ENCODE measurements at regions not wholly inside any gene's neighbourhood (a gene's known extent, or its start where the extent isn't known, plus 50 kb on each side); places are given as distances from the start of the nearest gene placed in this dataset.

DNA sequence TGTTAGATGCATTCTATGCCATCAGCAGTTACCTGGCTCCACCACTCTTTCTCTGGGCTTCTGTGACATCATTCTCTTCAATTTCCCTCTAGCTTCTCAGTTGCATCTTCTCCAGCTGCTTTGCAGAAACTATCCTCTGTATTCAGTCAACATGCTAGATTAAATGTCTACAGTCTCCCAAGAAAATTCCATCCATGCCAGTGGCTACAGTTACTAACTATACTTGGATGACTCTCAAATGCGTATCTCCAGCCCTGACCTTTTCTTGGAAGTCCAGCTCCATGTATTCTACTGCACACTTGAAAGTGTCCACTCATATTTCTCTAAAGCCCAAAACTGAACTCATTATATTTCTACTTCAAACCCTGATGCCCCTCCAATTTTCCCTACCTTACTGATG lies 232.3 kb upstream of the TENM3 start:
- DNase-seq (ENCODE audit: low spot score) = no peak

DNA sequence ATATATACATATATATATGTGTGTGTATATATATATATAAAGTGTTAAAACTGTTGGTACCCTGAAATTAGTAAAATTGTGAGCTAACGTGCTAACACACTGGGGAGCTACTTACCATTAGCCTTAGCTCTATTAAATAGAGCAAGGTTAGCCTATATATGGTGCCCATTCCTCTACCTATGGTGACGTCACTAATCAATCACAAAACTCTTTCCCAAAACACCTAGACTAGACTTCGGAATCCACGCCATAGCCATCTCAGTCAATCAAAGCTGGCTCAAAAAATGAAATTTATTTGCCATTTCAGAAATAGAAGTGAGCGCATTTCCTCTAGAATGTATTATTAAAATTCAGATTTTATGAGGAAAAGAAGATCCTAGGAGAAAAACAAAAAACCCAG lies 229.0 kb upstream of the TENM3 start:
- DNase-seq (ENCODE audit: low spot score) = no peak

DNA sequence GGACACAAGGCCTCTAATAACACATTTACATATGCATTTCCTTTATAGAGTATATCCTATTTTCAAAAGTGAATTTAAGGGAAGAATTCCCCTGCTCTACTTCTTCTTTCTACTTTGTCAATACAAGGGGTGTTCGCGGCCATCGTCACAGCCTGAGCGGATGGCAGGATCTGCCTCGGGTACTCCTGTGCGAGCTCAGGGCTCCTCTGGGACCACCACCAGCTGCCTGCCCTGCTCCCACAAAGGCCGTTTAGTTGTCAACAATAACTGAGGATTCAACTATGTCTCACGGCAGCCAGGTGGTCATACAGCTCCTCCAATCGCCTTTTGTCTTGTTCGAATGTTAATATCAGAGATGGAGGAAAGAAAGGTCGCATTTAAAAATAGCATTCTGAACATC lies 228.2 kb upstream of the TENM3 start:
- DNase-seq (ENCODE audit: low spot score) = no peak

DNA sequence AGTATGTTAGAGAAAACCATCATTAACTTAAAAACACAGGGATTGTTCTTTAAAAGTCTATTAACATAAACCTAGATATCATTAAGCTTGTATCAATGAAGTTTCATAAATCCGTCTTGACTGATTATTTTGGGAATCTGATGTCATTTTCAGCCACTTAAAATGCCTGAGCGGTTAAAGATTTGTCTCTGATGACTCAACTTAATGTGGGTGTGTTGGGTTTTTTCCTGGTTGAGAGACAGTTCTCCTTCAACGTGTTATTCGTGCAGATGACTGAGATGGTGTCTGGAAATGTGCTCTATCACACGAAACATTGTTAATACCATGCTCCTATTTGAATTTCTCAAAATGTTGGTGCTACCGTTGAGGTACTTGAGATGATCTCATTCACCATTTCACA lies 227.3 kb upstream of the TENM3 start:
- no peak for DNase-seq (ENCODE audit: low spot score)

DNA sequence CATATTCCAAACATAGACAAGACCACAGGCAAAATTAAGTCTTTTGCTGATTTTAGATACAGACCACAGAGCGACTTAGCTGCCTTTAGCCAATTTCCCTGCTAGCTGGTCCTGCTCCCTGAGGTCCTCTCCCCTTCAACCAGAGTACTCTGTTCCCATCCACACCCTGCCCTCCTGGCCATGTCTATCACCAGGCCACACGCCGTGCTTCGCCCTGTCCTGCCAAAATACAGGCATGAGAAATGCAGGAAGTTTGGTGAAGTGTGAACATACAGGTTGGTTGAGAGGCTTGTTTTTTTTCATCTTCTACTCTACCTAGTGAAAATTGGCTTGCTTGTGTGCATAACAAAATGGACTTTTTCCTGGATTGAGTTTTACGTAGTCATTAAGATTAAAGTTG lies 226.2 kb upstream of the TENM3 start:
- no peak for DNase-seq (ENCODE audit: low spot score)

DNA sequence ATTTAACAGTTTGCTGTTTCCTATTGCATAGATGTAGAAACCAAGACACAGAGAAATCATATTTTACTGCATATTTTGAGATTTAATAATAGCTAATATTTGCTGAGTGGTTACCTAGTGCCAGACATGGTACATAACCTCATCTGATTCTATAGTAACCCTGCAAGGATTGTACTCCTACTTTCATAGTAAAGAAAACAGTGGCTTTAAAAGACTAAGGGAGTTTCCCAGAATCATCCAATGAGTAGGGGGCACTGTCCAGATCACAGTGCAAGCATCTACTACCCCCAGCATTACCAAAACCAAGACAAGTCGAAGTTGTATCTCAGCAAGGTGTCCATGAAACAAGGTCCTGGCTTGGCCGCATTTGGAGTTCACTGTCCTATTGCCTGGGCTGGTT lies 224.5 kb upstream of the TENM3 start:
- no peak for DNase-seq (ENCODE audit: low spot score)

DNA sequence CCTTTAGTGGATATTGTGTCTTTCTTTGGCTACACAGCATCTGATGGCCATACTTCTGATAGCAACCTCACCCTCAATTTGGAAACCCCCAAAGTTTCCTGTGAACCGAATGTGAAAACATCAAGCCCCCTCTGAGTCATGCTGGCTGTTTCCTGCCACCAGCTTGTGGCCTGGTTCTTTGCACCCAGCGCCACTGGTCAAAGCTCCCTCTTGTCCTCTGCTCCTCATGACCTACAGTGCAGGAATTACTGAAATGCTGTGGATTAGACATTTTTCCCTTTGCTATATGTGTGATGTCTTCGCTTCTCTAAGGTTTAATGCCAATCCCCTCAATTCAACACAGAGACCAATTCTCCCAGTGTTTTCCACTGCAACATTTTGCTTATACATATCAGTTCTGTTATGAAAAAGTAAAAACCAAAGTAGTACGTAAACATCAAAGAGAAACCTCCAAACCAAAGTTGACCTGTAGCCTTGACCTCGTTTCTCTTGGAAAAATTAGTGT lies 224.0 kb upstream of the TENM3 start:
- no peak for DNase-seq (ENCODE audit: low spot score)

DNA sequence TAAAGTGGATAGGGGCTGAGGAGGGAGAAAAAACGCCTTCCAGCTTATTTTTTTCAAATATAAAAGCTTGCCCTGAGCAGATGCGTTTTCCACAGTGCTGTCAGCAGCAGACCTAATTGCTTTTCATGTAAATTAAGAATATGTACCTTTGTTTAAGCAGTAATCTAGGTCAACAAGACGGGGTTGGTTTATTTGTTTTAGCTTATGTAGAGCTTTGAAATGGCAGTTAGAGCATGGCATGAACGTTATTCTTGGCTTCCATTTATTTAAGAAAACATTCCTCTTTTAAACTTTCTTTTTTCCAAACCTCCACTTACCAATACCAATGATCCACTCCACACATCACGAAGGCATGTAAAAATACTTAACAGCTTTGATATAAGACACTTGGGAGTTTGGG lies 220.3 kb upstream of the TENM3 start:
- no peak for DNase-seq (ENCODE audit: low spot score)

DNA sequence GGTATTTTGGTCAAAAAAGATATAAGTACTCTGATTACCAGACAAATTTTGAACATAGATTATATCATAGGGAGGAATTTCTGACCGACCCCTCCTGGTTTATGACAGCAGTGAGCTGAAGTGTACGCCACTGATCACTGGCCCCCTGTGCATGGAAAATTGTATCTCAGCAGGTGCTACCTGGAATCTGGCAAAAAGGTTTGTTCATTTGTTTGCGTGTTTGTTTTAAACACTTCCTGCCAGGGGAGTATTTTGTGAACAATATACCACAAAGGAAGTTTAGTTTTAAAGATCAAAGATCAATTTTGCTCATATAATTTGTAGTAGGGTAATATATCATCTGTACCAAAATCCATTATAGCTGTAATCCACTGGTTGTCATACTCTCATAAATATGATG lies 219.7 kb upstream of the TENM3 start:
- DNase-seq (ENCODE audit: low spot score) = no peak

DNA sequence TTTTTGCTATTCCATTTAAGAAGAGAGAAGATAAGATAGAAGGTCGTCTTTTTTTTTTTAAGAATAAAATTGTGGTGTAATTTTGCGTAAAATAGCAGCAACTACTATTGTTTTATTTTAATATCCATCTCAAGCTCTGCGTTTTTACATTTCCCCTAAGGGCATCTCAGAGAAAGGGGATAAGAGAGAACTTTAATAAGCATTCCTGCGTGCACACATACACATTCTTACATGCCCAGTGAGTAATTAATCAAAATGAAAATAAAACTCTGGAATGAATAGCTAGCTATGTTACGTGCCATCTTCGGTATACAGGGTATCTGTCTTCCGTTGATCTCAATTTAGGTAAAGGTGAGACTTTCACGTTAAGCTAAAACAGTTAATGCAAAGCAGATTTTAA lies 200.3 kb upstream of the TENM3 start:
- DNase-seq (ENCODE audit: low spot score) = no peak

DNA sequence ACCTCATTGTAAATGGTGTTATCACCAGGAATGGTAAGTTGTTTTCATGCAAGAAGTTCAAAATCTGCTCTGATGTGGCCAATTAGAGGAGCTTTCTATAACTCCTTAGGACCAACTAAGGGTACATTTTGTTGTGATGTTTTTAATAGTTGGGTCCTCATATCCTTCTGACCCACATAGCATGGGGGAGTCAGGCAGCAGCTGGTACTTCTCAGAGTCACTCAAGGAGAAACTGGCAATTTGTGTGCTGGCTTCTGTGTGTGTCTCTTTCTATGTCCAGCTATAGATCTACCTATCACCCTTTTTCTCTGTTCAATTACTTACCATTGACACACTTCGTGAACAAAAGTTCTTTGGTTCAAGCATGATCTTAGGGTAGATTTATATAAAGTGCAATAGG lies 194.3 kb upstream of the TENM3 start:
- DNase-seq (ENCODE audit: low spot score) = no peak

DNA sequence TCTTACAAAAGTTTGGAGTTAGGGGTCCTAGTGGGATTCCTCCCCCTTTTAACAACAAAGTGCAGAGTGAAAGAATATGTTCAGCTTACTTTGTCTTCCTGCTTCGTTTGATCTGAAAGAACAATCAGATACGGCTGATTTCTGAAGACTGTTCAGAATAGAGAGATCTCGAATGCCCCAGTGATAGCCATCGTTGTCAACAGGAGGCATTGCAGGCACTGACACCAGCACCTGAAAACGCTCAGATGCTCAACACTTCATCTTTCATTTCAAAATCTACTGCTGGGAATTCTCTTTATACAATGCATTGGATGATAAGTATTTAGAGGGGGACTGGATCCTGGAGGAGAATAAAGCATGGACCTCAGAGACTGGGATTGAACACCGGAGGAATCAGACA lies 186.3 kb upstream of the TENM3 start:
- no peak for DNase-seq (ENCODE audit: low spot score)

DNA sequence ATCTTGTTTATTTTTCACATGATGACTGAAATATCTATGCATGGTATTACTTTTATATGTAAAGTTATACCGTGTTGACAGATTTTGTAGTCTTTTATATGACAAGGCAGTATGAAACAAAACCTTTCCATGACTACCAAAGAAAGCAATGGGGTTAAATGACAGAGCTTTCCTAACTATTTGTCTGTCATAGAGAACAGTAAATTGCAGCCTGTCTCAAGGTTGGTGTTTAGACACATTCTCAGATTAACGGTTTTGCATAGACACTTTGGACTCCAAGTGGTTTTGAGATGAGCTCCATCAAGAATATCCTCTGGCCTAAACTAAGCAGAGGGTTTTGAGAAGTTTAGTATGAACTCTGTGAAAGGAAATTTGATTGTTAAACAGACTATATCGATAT lies 180.7 kb upstream of the TENM3 start:
- DNase-seq (ENCODE audit: low spot score) = no peak

DNA sequence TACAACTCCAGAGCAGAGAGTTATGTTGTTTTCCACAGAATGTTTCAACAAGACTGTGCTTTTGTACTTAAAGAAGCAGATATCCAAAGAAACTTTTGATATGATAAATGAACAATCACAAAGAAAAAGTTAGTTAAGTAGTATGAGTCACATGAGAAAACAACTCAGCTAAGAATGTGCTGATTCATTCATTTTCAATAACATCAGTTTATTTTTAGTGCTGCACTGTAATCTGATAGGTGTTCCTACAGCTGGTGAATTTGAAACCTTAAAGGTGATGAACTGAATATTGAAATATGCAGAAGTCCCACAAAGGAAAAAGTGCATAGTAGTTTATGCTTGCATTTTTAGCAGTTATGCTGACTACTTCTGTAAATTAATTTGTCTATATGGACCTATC lies 180.3 kb upstream of the TENM3 start:
- no peak for DNase-seq (ENCODE audit: low spot score)

DNA sequence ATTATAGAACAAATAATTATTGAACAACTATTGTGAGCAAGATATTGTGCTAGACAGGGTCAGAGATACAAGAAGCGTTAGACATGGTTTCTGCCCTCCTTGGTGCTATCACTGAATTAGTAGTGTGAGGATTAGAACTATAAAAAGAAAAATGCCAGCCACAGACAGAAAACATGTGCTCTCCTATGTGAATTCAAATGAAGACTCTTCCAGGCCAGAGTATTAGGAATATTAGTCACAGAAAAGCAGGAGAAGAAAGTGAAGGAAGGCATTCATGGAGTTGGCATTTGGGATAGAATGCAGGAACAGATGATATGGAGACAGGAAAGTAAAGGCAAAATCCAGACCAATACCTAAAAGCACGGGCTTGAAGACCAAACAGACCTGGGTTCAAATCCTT lies 179.6 kb upstream of the TENM3 start:
- no peak for DNase-seq (ENCODE audit: low spot score)

DNA sequence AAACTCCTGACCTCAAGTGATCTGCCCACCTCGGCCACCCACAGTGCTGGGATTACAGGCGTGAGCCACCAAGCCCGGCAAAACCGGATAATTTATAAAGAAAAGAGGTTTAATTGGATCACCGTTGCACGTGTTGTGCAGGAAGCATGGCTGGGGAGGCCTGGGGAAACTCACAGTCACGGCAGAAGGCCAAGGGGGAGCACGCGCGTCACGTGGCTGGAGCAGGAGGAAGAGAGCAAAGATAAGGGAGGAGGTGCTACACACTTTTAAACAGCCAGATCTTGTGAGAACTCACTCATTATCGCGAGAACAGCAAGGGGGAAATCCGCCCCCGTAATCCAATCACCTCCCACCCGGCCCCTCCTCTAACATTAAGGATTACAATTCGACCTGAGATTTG lies 177.9 kb upstream of the TENM3 start:
- no peak for DNase-seq (ENCODE audit: low spot score)

DNA sequence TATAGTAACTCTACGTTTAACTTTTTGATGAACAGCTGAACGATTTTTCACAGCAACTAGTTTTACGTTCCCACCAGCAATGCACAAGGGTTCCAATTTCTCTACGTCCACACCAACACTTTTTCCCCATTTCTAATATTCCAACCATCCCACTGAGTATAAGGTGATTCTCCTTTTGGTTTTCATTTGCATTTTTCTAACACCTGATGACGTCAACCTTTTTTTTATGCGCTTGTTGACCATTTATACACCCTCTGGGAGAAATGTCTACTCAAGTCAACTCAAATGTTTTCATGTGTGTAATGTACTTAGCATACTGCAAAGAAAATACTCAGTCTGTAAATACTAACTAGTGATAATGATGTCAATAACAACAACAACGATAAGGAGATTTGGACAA lies 177.2 kb upstream of the TENM3 start:
- DNase-seq (ENCODE audit: low spot score) = no peak

DNA sequence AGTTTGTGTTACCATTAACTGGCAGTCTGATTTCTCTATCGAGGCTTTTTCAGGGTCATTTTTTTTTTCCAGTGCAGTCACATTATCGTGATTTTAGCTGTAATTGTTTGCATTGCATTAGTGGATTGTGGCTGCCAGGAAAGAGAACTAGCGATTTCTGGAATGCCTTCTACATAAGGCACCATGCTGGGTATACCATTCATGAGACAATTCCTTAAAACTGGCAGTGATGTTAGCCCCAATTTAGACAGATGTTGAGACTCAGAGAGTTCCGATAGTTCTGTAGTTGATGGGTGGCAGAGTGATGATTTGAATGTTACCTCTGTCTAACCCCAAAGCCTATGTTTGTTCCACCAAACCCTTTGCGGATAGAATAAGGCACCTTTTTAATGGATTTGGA lies 175.4 kb upstream of the TENM3 start:
- DNase-seq (ENCODE audit: low spot score) = no peak

DNA sequence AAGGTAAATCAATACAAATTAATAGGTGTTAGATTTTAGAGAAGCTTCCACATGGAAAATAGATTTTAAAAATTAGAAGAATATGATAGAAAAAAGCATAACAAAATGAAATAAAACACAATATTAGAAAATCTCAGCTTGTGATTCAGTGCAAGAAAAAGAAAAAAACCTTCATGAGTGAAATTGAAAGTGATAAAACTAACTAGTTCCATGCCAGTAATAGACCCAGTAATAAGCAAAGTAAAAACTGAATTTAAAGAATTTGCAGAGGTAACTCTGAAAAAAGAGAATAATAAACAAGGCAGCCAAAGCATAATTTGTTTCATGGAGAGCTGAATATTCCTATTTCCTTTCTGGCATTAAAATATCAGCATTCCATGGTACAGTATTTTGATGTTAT lies 174.3 kb upstream of the TENM3 start:
- DNase-seq (ENCODE audit: low spot score) = no peak

DNA sequence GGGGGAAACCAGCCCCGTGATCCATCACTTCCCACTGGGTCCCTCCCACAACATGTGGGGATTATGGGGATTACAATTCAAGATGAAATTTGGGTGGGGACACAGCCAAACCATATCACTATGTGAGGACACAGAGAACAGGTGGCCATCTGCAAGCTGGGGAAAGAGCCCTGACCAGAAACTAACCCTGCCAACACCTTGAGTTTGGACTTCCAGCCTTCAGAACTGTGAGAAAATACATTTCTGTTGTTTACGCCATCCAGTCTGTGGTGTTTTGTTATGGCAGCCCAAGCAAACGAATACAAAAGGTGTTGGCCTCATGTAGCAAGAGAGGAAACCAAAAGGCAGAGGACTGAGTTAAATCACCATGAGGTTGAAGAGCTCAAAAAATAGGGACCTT lies 169.9 kb upstream of the TENM3 start:
- no peak for DNase-seq (ENCODE audit: low spot score)

DNA sequence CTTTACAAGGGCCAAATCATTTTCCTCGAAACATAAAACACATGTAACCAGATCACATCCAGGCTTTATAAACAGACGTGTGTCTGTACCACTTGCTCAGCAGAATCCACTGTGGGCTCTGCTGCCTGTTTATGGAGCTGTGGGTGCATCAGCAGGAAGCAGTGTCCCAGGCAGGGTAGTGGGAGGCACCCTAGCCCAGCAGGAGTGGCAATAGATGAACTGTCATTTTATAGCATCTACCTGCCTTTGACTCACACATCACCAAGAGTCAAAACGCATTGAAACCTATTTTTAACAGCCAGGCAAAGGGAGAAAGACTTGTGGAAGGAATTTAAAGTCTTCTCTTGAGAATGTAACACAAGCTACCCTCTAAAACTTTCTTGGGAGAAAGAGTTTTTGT lies 169.1 kb upstream of the TENM3 start:
- DNase-seq (ENCODE audit: low spot score) = no peak

DNA sequence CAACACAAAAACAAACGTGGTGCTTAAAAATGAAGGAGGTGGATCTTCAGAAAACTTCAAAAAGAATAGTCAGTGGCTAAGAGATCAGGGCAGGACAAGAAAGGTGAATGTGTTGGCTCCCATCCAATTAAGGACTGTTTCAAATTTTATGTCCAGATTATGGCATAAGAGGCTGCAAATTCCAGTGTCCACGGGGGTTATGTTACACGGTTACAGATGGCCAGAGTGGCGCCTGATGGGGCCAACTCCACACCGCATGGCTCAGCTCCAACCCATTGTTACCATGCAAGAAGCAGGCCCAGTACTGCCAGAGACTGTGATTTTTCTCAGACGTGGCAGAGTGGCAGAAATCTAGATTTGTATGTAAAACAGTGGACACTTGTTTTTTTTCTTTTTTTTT lies 168.4 kb upstream of the TENM3 start:
- DNase-seq (ENCODE audit: low spot score) = no peak

DNA sequence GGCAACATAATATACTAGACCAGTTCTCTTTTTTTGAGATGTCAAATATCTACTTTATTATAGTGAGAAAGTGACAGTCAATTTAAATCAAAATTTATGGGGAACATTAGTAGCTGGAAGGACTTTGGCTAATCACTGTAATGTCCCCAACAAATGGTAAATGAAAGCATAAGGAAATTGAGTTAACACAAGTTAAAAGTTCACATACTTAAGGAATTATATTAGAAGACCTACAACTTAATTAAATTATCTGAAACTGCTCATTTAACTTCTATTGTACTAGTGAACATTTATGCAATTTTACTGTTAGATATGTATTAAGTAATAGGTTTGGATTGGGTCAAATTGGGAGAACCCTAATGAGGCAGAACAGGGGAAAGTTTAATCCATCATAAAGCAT lies 160.3 kb upstream of the TENM3 start:
- no peak for DNase-seq (ENCODE audit: low spot score)

DNA sequence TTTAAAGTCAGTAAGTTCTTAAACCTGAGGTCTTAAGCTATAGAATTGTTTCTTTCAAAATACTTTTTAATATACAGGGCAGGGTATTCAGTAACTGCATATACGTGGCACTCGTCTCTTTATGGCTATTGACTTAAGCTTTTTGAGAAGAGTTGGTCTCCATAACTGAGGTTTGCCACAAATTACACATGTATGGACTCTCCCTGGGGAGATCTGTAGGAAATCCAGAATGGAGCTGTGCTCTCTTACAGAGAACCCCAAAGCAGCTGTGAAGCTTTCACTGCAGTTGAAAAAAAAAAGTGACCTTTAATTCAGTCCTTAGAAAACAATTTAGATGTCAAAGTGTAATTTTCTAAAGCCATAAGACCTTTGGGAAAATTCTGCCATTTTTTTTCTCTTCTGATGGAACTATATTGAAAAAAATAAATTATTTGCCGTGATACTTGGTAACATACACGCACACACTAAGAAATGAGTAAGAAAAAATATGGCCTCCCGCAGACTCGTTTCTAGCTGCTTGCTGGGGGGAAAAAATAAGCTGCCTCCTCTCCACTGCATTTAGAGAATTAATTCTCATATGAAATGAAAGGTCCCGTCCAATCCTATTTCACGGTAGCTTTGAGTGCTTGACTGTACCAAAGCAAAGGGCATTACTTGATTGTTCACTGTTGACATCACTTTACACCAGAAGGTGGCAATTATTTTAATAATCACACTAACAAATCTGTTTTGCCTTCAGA lies 159.4 kb upstream of the TENM3 start:
- DNase-seq (ENCODE audit: low spot score) = no peak

DNA sequence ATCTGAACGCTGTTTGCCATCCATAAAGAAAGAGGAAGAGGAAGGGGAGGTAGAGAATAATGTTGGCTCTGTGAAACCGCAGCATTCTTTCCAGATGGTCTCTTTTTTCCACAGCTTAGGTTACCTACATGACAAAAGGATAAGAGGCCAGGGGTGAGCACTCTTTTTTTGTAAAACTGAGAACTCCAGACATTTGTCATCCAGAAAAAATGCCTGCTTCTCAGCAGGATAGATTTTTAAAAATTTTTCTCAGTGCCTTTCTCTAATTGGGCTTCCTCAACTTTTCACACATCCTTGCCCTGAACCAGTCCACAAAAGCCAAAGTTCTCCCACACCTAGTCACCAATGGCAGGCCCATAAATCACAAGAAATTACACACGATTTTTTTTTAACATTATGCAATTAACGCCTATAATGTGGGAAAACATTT lies 158.1 kb upstream of the TENM3 start:
- DNase-seq (ENCODE audit: low spot score) = no peak

Data from globus pallidus (tissue), 1 donor.